GM12874 (cell line): ENCODE measurements at regions not wholly inside any gene's neighbourhood (a gene's known extent, or its start where the extent isn't known, plus 50 kb on each side); places are given as distances from the start of the nearest gene placed in this dataset.

ENCODE experiments used
- CTCF ChIP-seq: IDR thresholded peaks from 2 replicates; pipeline ENCODE4 v1.5.1; 2011; ENCODE audit warnings: low read depth, mild to moderate bottlenecking, control low read depth, low read length, moderate library complexity; ENCODE audit not compliant: insufficient read depth

DNA sequence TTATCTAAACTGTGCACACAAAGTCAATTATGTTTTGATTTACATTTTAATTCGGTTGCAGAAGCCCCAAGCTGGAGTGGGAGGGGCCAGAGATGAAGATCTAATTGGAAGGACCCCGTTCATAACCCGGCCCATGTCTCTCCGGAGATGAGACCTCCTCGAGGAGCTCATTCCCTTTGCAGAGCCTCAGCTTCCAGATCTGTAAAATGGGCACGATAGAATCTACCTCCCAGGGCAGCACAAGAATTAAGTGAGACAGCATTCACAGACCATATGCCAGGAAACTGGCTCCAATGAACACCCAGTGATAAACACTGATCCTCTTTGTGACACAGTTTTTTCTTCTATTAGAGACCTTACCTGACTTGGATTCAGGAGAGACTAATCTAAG lies 446.5 kb upstream of the CDH5 start:
- TF ChIP-seq CTCF = no peak

GRCh38 chr16:65919145-65919985 lies 447.1 kb upstream of the CDH5 start:
- no peak for TF ChIP-seq CTCF

- TF ChIP-seq CTCF = no peak
These were observed 449.0 kb upstream of the CDH5 start for GRCh38 chr16:65917466-65917865.

DNA sequence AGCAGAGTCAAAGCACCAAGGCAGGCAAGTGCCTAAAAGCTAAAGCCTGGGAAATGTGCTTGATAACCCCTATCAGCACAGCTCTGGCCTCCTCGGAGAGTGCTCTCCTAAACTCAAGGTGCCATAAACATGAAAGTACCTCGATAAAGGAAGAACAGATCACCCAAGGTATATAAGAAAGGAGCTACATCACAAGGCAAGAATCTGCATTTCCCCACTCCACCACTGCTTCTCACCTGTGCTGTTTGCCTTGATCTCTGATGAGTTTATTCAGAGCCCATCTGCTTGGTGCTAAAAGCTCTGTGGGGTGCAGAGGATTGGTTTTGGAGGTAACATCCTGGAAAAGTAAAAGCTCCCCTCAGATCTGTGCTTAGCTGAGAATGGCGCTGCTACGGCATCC lies 449.5 kb upstream of the CDH5 start:
- TF ChIP-seq CTCF = no peak

GRCh38 chr16:65910291-65910690 lies 456.2 kb upstream of the CDH5 start:
- no peak for TF ChIP-seq CTCF

DNA sequence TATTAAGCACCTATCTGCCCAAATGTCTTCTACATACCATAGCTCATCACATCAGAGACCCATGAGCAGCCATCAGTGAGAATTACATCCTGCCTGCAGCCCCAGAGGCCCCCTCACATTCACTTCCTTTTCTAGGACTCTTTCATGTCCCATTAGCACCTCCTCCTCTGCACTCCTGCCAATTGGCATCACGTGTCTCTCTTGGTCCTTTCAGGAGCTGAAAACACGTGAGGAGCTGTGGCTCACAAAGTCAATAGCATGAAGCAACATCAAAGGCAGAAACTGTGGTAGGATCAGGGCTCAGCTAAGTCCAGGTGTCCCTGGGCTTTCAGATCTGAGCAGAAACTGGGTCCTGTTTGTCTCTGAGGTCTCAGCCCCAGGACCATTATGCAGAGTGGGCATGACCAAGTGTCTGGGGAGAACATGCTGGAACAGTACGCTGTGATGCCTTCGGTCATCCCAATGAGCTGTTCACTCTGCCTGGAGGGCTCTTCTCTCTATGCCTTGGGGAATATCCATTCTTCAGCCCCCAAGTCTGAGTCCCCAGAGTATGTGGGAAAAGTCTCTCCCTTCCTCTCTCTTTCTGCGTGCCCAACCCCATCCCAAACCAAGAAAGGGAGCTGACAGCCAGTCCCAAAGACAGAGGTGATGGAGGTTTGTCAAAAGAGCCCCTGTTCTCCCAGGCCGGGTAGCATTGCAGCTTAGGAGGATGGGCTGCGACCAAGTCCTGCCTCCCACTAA lies 457.0 kb upstream of the CDH5 start:
- no peak for TF ChIP-seq CTCF

GRCh38 chr16:65908568-65908967 lies 457.9 kb upstream of the CDH5 start:
- no peak for TF ChIP-seq CTCF
